Loucy (cell line): ENCODE measurements at regions not wholly inside any gene's neighbourhood (a gene's known extent, or its start where the extent isn't known, plus 50 kb on each side); places are given as distances from the start of the nearest gene placed in this dataset.

Source experiments
- EZH2phosphoT487 ChIP-seq: fragments of 200-600 bp; IDR thresholded peaks from 2 replicates; pipeline ENCODE4 v1.6.1; 2018; ENCODE audit warnings: antibody characterized with exemption, mild to moderate bottlenecking, moderate library complexity, borderline replicate concordance
- TF ChIP-seq, protein P1 (sequence below): fragments of 200-600 bp; sonication (generic); conservative IDR thresholded peaks from 2 replicates; pipeline ENCODE4 v1.5.1; 2014; ENCODE audit warnings: mild to moderate bottlenecking, antibody characterized with exemption, low read length

- TF ChIP-seq, protein P1, sequence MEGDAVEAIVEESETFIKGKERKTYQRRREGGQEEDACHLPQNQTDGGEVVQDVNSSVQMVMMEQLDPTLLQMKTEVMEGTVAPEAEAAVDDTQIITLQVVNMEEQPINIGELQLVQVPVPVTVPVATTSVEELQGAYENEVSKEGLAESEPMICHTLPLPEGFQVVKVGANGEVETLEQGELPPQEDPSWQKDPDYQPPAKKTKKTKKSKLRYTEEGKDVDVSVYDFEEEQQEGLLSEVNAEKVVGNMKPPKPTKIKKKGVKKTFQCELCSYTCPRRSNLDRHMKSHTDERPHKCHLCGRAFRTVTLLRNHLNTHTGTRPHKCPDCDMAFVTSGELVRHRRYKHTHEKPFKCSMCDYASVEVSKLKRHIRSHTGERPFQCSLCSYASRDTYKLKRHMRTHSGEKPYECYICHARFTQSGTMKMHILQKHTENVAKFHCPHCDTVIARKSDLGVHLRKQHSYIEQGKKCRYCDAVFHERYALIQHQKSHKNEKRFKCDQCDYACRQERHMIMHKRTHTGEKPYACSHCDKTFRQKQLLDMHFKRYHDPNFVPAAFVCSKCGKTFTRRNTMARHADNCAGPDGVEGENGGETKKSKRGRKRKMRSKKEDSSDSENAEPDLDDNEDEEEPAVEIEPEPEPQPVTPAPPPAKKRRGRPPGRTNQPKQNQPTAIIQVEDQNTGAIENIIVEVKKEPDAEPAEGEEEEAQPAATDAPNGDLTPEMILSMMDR, result no peak
- TF ChIP-seq EZH2phosphoT487, result no peak
Measured at GRCh38 chr16:63244631-63245030, 1208.4 kb upstream of the CDH8 start.
